DND-41 (cell line): ENCODE measurements at regions not wholly inside any gene's neighbourhood (a gene's known extent, or its start where the extent isn't known, plus 50 kb on each side); places are given as distances from the start of the nearest gene placed in this dataset.
"Not testable (repeated sequence)": the region's sequence is repeated elsewhere in the genome, so short reads cannot be mapped to it uniquely, and the experiment has no call there.

Source experiments
- ATAC-seq: fragments of 200-7000 bp; cut with Tn5 transposase; 3 replicates; pipeline ENCODE4 v1.9.1; 2021; ENCODE audit warnings: low read depth; ENCODE audit not compliant: insufficient read depth
- DNase-seq: peaks from one replicate; pipeline ENCODE4 v3.0.0-alpha.2; 2020
- H2AFZ ChIP-seq: 2 replicates; pipeline ENCODE4 v1.6.0; 2012; ENCODE audit warnings: low read depth, low read length
- H3K27ac ChIP-seq: 2 replicates; pipeline ENCODE4 v1.5.1; 2012; ENCODE audit warnings: low read length, inconsistent platforms
- H3K27me3 ChIP-seq: fragments of 200-600 bp; sonication (generic); 2 replicates; pipeline ENCODE4 v1.6.0; 2012; ENCODE audit warnings: low read length, mild to moderate bottlenecking, inconsistent platforms; ENCODE audit not compliant: insufficient read depth, poor library complexity
- H3K36me3 ChIP-seq: 2 replicates; pipeline ENCODE4 v1.5.1; 2012; ENCODE audit warnings: low read length, inconsistent platforms; ENCODE audit not compliant: insufficient read depth
- H3K4me1 ChIP-seq: 2 replicates; pipeline ENCODE4 v1.5.1; 2012; ENCODE audit warnings: mild to moderate bottlenecking, low read length; ENCODE audit not compliant: insufficient read depth
- H3K4me2 ChIP-seq: 2 replicates; pipeline ENCODE4 v1.6.0; 2012; ENCODE audit warnings: mild to moderate bottlenecking, moderate library complexity, low read length, inconsistent platforms; ENCODE audit not compliant: insufficient read depth
- H3K4me3 ChIP-seq, 2 experiments: fragments of 200-600 bp in 1 of 2; shearing (Covaris generic) in 1 of 2; 2 replicates each; pipeline ENCODE4 v1.5.1; 2012 to 2016; ENCODE audit warnings: inconsistent platforms in 2 of 2, low read length in 2 of 2, mild to moderate bottlenecking in 2 of 2, low read depth in 1 of 2, moderate library complexity in 1 of 2
- H3K79me2 ChIP-seq: 2 replicates; pipeline ENCODE4 v1.6.0; 2012; ENCODE audit warnings: low read length, inconsistent platforms; ENCODE audit not compliant: insufficient read depth
- H3K9ac ChIP-seq: 2 replicates; pipeline ENCODE4 v1.6.0; 2012; ENCODE audit warnings: low read depth, mild to moderate bottlenecking, inconsistent platforms, low read length, moderate library complexity
- H3K9me3 ChIP-seq: 2 replicates; pipeline ENCODE4 v1.5.1; 2012; ENCODE audit warnings: low read length, moderate library complexity, mild to moderate bottlenecking, inconsistent platforms; ENCODE audit not compliant: insufficient read depth, severe bottlenecking
- H4K20me1 ChIP-seq: 2 replicates; pipeline ENCODE4 v1.6.0; 2012; ENCODE audit warnings: low read length; ENCODE audit not compliant: insufficient read depth
- EZH2 ChIP-seq: IDR thresholded peaks from 3 replicates; pipeline ENCODE4 v1.6.1; 2012; ENCODE audit warnings: borderline replicate concordance, low read depth, mild to moderate bottlenecking, moderate library complexity, low read length, inconsistent platforms; ENCODE audit not compliant: severe bottlenecking
- TF ChIP-seq, protein P1 (sequence below): IDR thresholded peaks from 2 replicates; pipeline ENCODE4 v1.5.1; 2012; ENCODE audit warnings: borderline replicate concordance, low read length, moderate library complexity, mild to moderate bottlenecking; ENCODE audit not compliant: poor library complexity, severe bottlenecking; ENCODE audit errors: extremely low read depth

DNA sequence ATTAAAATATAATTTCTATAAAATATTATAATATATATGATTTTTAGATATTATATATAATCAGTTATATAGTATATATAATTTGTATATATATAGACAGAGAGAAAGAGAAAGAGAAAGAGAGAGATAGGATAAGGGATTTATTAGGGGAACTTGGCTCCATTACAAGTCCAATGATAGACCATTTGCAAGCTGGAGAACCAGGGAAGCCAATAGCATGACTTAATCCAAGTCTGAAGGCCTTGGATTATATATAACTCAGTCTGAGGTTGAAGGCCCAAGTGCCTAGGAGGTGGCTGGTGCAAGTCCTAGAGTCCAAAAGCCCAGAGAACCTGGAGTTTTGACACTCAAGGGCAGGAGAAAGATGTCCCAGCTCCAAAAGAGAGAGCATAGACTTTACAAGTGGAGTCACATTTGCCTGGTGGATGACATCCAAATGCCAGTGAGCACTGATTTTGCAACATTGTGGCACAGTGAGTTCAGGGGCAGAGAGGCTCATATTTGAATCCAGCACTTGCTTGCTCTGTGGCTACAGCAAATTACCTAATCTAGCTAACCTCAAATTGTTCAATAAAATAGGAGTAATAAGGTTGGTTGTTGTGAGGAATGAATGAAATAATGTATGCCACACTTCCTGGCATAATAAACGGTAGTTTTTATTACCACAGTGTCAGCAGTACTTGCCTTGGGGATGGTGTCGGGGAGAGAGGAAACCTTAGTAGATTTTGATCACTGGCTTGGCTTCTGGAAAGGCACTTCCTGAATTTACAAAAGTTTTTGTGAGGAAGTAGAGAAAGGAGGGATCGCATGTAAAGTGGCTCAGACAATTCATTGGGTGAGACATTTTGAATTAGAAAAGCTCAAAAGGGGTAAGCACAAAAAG lies 69.6 kb upstream of the CD28 start:
- H3K9me3 ChIP-seq: no peaks in the 10 kb centered on the region
- TF ChIP-seq, protein P1, sequence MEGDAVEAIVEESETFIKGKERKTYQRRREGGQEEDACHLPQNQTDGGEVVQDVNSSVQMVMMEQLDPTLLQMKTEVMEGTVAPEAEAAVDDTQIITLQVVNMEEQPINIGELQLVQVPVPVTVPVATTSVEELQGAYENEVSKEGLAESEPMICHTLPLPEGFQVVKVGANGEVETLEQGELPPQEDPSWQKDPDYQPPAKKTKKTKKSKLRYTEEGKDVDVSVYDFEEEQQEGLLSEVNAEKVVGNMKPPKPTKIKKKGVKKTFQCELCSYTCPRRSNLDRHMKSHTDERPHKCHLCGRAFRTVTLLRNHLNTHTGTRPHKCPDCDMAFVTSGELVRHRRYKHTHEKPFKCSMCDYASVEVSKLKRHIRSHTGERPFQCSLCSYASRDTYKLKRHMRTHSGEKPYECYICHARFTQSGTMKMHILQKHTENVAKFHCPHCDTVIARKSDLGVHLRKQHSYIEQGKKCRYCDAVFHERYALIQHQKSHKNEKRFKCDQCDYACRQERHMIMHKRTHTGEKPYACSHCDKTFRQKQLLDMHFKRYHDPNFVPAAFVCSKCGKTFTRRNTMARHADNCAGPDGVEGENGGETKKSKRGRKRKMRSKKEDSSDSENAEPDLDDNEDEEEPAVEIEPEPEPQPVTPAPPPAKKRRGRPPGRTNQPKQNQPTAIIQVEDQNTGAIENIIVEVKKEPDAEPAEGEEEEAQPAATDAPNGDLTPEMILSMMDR: no peak
- no peak for TF ChIP-seq EZH2
- ATAC-seq (peak; percentile 60), DNase-seq (peak; percentile 22)
- no peaks in the 10 kb centered on the region for H3K27me3 ChIP-seq
- peak overlapping the region in 1 of 2 experiments; percentile 1; a peak in 1 of 4 replicates for H3K4me3 ChIP-seq
- H3K4me2 ChIP-seq: peak overlapping the region; percentile 41
- peak overlapping the region; percentile 53 for H2AFZ ChIP-seq
- no peaks in the 10 kb centered on the region for H3K36me3 ChIP-seq
- H4K20me1 ChIP-seq: no peaks in the 10 kb centered on the region
- H3K79me2 ChIP-seq: no peaks in the 10 kb centered on the region
- peak overlapping the region; percentile 90 for H3K27ac ChIP-seq
- H3K4me1 ChIP-seq: peaks cover 27% of the 10 kb centered on the region
- peak overlapping the region; percentile 36 for H3K9ac ChIP-seq

DNA sequence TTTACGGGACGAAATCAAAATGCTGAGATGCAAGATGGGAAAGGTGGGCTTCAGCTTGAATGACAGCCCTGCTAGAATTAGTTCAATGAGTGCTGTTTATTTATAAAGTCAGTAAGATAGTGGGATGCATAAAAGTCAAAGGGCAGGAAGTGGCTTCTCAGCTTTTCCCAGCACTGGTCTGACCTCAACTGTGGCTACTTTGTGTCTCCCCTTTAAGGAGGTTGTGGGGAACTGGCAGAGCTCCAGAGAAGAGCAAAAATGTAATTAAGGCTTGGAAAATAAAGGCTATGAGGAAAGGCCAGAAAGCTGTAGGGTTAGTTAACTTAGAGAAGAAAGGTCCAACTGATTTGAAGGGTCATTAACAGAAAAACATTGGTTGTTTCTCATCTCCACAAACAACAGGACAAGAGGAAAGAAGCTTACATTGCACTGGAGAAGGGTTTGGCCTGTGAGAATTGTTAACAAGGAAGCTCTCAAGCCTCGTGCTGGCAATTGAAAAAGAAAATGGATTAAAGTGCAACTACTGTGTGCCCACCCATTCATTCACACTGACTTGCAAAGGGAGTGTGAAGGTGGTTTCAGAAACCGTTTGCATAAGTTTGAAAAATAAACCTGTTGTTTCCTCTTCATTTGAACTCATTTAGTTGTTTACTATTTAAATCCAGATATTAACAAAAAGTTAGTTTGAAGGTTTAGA lies 68.8 kb upstream of the CD28 start:
- peak overlapping the region; percentile 36 for H3K9ac ChIP-seq
- no peaks in the 10 kb centered on the region for H3K79me2 ChIP-seq
- H3K4me2 ChIP-seq: peak overlapping the region; percentile 41
- DNase-seq: peak; percentile 74
- H4K20me1 ChIP-seq: no peaks in the 10 kb centered on the region
- no peaks in the 10 kb centered on the region for H3K27me3 ChIP-seq
- H3K4me3 ChIP-seq: no peak overlapping the region
- peak overlapping the region; percentile 53 for H2AFZ ChIP-seq
- peak; percentile 84 for ATAC-seq
- H3K27ac ChIP-seq: peak overlapping the region; percentile 90
- H3K4me1 ChIP-seq: peaks cover 27% of the 10 kb centered on the region
- H3K36me3 ChIP-seq: no peaks in the 10 kb centered on the region
- TF ChIP-seq, protein P1: no peak
- no peak for TF ChIP-seq EZH2
- H3K9me3 ChIP-seq: no peaks in the 10 kb centered on the region

- not testable (repeated sequence) for H4K20me1 ChIP-seq, H3K36me3 ChIP-seq, H2AFZ ChIP-seq, DNase-seq, H3K27ac ChIP-seq, H3K4me3 ChIP-seq, H3K4me2 ChIP-seq, H3K79me2 ChIP-seq, H3K27me3 ChIP-seq, H3K9ac ChIP-seq, ATAC-seq, H3K9me3 ChIP-seq
- H3K4me1 ChIP-seq: peaks cover 20% of the 10 kb centered on the region
Measured at GRCh38 chr2:203641865-203642264, 64.6 kb upstream of the CD28 start.

GRCh38 chr2:203642841-203643240 lies 63.6 kb upstream of the CD28 start:
- not testable (repeated sequence) for H2AFZ ChIP-seq, H3K9me3 ChIP-seq, H3K79me2 ChIP-seq, DNase-seq, H3K36me3 ChIP-seq, H3K27me3 ChIP-seq, H3K27ac ChIP-seq, ATAC-seq, H3K4me2 ChIP-seq, H3K4me1 ChIP-seq, H3K9ac ChIP-seq, H4K20me1 ChIP-seq, H3K4me3 ChIP-seq
